ENCODE measurements at regions not wholly inside any gene's neighbourhood (a gene's known extent, or its start where the extent isn't known, plus 50 kb on each side); places are given as distances from the start of the nearest gene placed in this dataset.

DNA sequence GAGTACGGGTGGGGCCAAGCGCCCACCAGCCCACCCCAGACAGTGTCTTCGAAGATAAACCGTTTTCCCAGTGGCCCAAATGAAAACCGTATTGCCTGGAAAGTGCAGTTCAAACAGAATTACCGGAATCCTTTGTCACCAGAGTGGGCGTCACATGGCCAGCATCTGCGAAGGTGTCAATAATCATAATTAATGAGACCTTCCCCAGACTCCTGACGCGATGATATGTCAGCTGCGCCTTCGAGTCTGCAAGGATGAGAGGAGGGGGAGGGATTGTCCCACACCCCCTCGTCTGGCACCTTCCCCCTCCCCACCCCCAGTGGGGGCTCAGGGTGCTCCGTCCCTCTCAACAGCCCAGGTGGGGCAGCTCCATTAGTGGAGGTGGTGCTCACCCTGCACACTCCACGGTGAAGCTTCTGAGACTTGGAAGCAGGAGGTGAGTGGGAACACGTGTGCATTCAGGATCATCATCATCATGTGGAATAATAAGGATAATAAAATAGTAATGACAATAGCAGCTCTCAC is 215.1 kb downstream of the PTPRU start:
- Histone ChIP-seq H3K36me3 (ENCODE audit: insufficient read depth, low read length) (no peaks in the 10 kb centered on the region), H3K27me3 (ENCODE audit: insufficient read depth, low read length, poor library complexity, severe bottlenecking) (no peaks in the 10 kb centered on the region), H3K9me3 (ENCODE audit: insufficient read depth, low read depth, low read length) (no peaks in the 10 kb centered on the region), H3K9me2 (replicated peaks; ENCODE audit: low read depth, low read length) (no peaks in the 10 kb centered on the region), H3K4me2 (ENCODE audit: low read depth, low read length, poor library complexity, severe bottlenecking) (no peak overlapping the region), H3K4me3 (ENCODE audit: low read length, poor library complexity, severe bottlenecking) (no peak overlapping the region), H3F3A (ENCODE audit: low read depth) (no peaks in the 10 kb centered on the region), H3K9ac (ENCODE audit: low read depth, low read length, poor library complexity, severe bottlenecking) (no peak overlapping the region), H2AFZ (ENCODE audit: low read length) (no peak overlapping the region), H3K79me2 (ENCODE audit: insufficient read depth, low read length) (no peaks in the 10 kb centered on the region), H3K4me1 (ENCODE audit: insufficient read depth, low read length, poor library complexity, severe bottlenecking) (no peaks in the 10 kb centered on the region), H4K20me1 (ENCODE audit: insufficient read depth, low read length, poor library complexity, severe bottlenecking) (no peaks in the 10 kb centered on the region)
- no peak for TF ChIP-seq EZH2phosphoT487 (IDR thresholded peaks at IDR 0.05; ENCODE audit: borderline replicate concordance)
- TF ChIP-seq, protein P1, sequence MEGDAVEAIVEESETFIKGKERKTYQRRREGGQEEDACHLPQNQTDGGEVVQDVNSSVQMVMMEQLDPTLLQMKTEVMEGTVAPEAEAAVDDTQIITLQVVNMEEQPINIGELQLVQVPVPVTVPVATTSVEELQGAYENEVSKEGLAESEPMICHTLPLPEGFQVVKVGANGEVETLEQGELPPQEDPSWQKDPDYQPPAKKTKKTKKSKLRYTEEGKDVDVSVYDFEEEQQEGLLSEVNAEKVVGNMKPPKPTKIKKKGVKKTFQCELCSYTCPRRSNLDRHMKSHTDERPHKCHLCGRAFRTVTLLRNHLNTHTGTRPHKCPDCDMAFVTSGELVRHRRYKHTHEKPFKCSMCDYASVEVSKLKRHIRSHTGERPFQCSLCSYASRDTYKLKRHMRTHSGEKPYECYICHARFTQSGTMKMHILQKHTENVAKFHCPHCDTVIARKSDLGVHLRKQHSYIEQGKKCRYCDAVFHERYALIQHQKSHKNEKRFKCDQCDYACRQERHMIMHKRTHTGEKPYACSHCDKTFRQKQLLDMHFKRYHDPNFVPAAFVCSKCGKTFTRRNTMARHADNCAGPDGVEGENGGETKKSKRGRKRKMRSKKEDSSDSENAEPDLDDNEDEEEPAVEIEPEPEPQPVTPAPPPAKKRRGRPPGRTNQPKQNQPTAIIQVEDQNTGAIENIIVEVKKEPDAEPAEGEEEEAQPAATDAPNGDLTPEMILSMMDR (conservative IDR thresholded peaks at IDR 0.05; ENCODE audit: low read length) = no peak

DNA sequence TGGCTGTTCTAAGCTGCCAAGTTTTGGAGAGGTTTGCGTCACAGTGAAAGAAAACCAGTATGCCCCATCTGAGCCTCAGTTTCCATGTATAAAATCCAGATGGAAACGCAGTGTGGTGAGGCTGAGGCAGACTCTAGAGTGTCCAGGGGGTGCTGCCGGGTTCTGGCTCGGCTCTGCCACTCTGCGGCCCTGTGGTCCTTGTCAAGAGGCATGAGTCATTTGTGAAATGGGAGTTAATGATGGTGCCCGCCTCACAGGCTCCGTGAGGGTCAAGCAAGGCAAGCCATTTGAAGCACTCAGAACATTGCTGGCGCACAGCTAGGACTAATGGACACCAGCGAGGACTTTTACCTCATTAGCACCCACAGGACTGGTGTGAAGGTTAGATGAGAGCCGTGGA is 214.3 kb downstream of the PTPRU start:
- Histone ChIP-seq H3K79me2 (ENCODE audit: insufficient read depth, low read length) (no peaks in the 10 kb centered on the region), H3F3A (ENCODE audit: low read depth) (no peaks in the 10 kb centered on the region), H3K4me1 (ENCODE audit: insufficient read depth, low read length, poor library complexity, severe bottlenecking) (no peaks in the 10 kb centered on the region), H4K20me1 (ENCODE audit: insufficient read depth, low read length, poor library complexity, severe bottlenecking) (no peaks in the 10 kb centered on the region), H3K36me3 (ENCODE audit: insufficient read depth, low read length) (no peaks in the 10 kb centered on the region), H3K9me2 (replicated peaks; ENCODE audit: low read depth, low read length) (no peaks in the 10 kb centered on the region), H3K9me3 (ENCODE audit: insufficient read depth, low read depth, low read length) (no peaks in the 10 kb centered on the region), H3K4me3 (ENCODE audit: low read length, poor library complexity, severe bottlenecking) (no peak overlapping the region), H2AFZ (ENCODE audit: low read length) (no peak overlapping the region), H3K4me2 (ENCODE audit: low read depth, low read length, poor library complexity, severe bottlenecking) (no peak overlapping the region), H3K27me3 (ENCODE audit: insufficient read depth, low read length, poor library complexity, severe bottlenecking) (no peaks in the 10 kb centered on the region), H3K9ac (ENCODE audit: low read depth, low read length, poor library complexity, severe bottlenecking) (no peak overlapping the region)
- TF ChIP-seq EZH2phosphoT487 (IDR thresholded peaks at IDR 0.05; ENCODE audit: borderline replicate concordance) = no peak
- TF ChIP-seq, protein P1 (conservative IDR thresholded peaks at IDR 0.05; ENCODE audit: low read length) = no peak

DNA sequence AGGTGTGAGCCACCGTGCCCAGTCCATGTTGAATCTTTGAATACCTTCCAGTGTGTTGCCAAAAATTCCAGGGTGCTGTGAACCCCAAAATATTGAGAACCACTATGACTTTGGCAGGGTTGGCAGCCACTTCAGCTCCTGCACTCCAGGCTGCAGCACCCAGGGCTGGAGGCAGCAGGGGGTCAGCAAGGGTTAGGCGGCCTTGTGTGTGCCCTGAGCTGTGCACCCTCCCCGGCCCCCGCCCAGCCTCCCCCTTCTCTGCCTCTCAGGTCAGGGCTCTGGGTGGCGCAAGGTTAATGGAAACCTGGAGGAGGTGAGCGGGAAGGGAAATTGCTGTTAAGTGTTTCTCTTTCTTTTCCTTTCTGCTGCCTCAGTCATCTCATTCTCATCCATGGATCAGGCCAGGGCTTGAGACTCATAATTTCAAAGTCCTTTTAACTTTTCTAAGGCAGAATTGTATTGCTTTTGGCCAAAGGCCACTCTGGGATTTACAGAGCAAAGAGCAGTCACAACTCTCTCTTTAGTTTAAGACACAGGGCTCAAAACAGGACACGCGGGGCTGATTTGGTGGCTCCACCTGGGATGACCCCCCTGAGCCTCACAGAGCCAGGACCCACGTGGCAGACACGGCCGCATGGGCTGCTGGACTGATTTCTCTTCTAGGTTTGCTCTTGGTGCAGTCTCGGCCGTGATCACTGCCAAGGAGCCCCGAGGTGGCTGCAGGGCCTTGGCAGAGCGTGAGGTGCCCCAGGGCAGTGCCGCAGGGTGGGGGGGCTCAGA is 212.3 kb downstream of the PTPRU start:
- Histone ChIP-seq H3K79me2 (ENCODE audit: insufficient read depth, low read length) (no peaks in the 10 kb centered on the region), H3K4me3 (ENCODE audit: low read length, poor library complexity, severe bottlenecking) (no peak overlapping the region), H3K9ac (ENCODE audit: low read depth, low read length, poor library complexity, severe bottlenecking) (no peak overlapping the region), H3K9me3 (ENCODE audit: insufficient read depth, low read depth, low read length) (no peaks in the 10 kb centered on the region), H3K9me2 (replicated peaks; ENCODE audit: low read depth, low read length) (no peaks in the 10 kb centered on the region), H2AFZ (ENCODE audit: low read length) (no peak overlapping the region), H3K4me1 (ENCODE audit: insufficient read depth, low read length, poor library complexity, severe bottlenecking) (no peaks in the 10 kb centered on the region), H3K4me2 (ENCODE audit: low read depth, low read length, poor library complexity, severe bottlenecking) (no peak overlapping the region), H4K20me1 (ENCODE audit: insufficient read depth, low read length, poor library complexity, severe bottlenecking) (no peaks in the 10 kb centered on the region), H3K36me3 (ENCODE audit: insufficient read depth, low read length) (no peaks in the 10 kb centered on the region), H3F3A (ENCODE audit: low read depth) (no peaks in the 10 kb centered on the region), H3K27me3 (ENCODE audit: insufficient read depth, low read length, poor library complexity, severe bottlenecking) (no peaks in the 10 kb centered on the region)
- TF ChIP-seq, protein P1 (conservative IDR thresholded peaks at IDR 0.05; ENCODE audit: low read length) = no peak
- TF ChIP-seq EZH2phosphoT487 (IDR thresholded peaks at IDR 0.05; ENCODE audit: borderline replicate concordance) = no peak
